ENCODE measurements at regions not wholly inside any gene's neighbourhood (a gene's known extent, or its start where the extent isn't known, plus 50 kb on each side); places are given as distances from the start of the nearest gene placed in this dataset.

- DNase-seq: no peak
Observed at GRCh38 chr22:46090631-46091201, 59.6 kb upstream of the PPARA start.

GRCh38 chr22:46091277-46091977, 58.9 kb upstream of the PPARA start:
- DNase-seq: no peak

GRCh38 chr22:46092011-46092410, 58.3 kb upstream of the PPARA start:
- DNase-seq: no peak

- DNase-seq: no peak
Observed at GRCh38 chr22:46092670-46093410, 57.5 kb upstream of the PPARA start.

- DNase-seq: no peak
Observed at GRCh38 chr22:46093796-46094195, 56.5 kb upstream of the PPARA start.

GRCh38 chr22:46094676-46095075, 55.6 kb upstream of the PPARA start:
- DNase-seq: no peak

- DNase-seq: no peak
Observed at GRCh38 chr22:46096051-46096450, 54.3 kb upstream of the PPARA start.

- DNase-seq: no peak
Observed at GRCh38 chr22:46096706-46097230, 53.6 kb upstream of the PPARA start.

- no peak for DNase-seq
Observed at GRCh38 chr22:46097268-46097900, 52.9 kb upstream of the PPARA start.

- DNase-seq: no peak
Observed at GRCh38 chr22:46098525-46099475, 51.5 kb upstream of the PPARA start.

GRCh38 chr22:46099740-46100139, 50.6 kb upstream of the PPARA start:
- DNase-seq: no peak

GRCh38 chr22:46100401-46101105, 49.8 kb upstream of the PPARA start:
- DNase-seq: no peak
